Occipital lobe (tissue), 1 donor: ENCODE measurements at regions not wholly inside any gene's neighbourhood (a gene's known extent, or its start where the extent isn't known, plus 50 kb on each side); places are given as distances from the start of the nearest gene placed in this dataset.

Experiments used
- DNase-seq: peaks from one replicate; lab custom pipeline; 2025; lab: John Stamatoyannopoulos, UW

DNA sequence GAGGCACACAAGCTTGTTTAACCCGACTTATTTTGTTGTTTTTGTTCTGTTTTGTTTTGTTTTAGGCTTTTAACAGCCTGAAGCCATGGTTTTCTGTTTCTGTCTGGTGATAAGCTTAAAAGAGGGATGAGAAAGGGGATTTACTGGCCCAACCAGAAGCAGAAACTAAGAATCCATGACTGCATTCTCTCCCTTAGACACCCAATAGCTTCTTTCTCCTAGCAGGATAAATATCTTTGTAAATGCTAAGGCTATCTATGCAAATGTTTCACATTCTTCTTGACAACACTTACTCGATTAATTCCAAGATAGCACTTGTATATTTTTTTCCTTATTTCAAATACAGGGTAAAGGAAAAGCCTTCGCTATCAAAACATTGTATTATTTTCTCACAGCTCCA is 53.7 kb upstream of the SMAD1 start:
- DNase-seq = no peak

DNA sequence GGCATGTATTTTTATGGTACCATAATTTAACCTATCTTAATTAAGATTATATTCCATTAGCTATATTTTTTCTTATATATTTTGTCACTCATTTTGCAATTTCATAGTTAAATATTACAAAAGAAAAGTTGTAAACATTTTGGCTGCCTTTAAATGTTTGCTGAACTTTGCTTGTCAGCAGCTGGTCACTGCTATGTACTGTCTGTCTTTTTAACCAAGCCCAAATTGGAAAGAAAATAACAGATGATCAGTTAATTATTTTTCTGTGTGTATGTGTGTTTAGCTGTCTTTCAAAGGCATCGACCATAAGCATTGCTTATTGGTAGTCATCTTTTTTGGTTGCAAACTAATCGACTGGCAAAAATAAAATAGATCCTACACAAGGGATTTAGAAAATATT is 54.4 kb upstream of the SMAD1 start:
- no peak for DNase-seq

DNA sequence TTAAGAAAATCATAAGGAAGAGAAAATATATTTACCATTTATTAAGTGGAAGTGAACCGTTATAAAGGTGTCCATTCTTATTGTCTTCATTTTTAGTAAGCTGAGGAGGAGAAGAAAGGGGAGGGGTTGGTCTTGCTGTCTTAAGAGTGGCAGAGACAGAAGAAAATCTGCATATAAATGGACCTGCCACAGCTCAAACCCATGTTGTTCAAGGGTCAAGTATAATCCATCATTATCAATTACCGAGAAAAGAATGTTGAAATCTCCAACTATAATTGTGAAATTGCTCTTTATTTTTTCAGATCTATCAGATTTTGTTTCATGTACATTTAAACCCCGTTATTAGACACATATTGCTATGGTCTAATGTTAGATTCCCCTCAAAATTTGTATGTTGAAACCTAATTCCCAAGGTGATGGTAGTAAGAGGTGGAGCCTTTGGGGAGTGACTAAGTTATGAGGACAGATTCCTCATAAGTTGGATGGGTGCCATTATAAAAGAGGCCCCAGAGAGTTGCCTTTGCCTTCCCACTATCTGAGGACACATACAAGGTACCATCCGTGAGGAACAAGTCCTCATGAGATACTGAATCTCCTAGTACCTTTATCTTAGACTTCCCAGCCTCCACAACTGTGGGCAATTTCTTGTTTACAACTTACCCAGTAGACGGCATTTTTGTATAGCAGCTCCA is 58.5 kb upstream of the SMAD1 start:
- no peak for DNase-seq

DNA sequence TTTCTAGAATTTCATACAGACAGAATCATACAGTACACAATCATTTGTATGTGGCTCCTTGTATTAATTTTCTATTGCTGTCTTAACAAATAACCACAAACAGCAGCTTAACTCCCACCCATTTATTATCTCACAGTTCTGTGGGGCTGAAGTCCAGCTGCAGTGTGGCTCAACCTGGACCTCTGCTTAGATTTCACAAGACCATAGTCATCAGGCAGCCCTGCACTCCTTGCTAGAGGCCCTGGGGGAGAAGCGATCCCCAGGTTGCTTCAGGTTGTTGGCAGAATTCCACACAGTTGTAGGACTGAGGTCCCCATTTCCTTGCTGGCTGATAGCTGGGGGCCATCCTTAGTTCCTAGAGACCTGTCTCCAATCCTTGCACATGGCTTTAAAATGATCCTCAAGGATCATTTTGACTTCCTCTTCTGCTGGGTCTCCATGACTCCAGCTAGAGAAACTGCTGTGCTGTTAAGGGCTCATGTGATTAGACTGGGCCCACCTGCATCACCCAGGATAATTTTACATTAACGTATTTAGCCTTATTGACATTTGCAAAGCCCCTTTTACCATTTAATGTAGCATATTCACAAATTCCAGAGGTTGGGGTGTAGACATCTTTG is 60.9 kb upstream of the SMAD1 start:
- no peak for DNase-seq

DNA sequence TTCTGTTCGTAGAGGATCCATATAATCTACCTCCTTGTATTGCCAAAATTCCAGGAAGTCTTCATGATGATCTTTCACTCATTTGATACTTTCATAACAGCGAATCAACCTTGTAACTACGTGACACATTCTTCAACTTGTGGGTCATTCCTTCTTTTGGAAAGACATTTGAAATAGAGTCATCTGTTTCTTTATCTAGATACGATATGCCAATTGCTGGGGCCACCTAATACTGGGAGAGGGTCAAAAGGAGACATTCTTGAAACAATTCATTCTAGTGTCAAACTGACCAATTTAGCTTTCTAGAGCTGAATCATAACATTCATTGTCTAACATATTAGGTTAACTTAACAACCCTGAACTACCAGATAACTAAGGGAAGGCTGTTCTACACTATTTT is 62.9 kb upstream of the SMAD1 start:
- no peak for DNase-seq

DNA sequence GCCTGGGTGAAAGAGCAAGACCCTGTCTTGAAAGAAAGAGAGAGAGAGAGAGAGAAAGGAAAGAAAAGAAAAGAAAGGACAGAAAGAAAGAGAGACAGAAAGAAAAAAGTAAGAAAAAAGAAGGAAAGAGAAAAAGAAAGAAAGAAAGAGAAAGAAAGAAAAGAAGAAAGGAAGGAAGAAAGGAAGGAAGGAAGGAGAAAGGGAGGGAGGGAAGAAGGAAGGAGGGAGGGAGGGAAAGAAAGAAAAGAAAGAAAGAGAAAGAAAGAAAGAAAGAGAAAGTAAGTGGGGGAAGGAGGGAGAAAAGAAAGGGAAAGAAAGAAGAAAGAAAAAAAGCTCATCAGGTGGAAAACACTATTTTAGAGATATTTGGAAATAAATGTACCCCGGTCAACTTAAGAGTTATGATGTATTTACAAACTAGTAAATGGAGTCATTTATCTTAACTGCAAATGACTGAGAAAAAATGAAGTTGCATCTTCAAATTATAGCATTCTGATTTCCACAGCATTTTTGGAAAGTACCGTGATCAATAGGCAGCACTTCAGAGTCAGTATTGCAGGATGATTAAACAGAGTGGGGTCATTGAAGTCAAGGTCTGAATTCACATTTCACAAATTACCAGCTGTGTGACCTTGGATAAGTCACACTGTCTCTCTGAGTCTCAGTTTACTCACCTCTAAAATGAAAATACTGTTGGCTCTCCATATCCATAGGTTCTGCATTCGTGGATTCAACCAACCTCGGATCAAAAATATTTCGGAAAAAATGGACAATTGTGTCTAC is 64.1 kb upstream of the SMAD1 start:
- no peak for DNase-seq

DNA sequence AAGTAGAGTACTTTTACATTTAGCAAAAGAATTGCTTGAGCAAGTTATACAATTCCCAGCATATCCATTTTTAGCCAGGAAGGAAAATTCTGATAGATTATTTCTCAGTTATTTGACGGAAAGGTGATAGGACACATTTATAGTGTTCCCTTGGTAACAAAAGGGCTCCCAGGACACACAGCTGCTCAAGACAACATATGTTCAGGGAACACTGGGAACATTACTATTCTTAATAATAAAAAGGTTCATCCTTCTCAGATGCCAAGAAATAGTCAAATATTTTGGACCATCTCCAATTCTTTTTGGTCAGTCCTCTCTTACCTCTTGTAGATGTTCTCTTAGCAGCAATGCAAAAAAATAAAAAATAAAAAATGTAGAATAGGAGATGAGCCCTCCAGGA is 66.8 kb upstream of the SMAD1 start:
- no peak for DNase-seq

DNA sequence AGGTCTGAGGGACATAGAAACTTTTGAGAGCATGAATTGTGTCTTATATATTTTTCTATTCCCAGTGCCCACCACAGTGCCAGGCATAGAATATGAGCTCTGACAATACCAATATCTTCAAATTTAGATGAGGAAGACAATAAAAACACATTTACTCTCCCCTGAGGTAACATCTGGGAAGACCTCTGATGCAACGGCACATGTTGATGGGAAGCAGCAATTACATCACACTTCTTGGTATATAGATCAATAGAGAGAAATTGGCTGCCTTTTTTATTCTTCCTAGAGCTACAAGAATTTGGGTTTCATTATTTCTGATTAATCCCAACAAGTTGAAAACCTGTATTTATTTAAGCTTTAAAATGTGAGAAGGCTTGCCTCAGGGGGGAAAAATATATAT is 67.4 kb upstream of the SMAD1 start:
- DNase-seq = no peak

DNA sequence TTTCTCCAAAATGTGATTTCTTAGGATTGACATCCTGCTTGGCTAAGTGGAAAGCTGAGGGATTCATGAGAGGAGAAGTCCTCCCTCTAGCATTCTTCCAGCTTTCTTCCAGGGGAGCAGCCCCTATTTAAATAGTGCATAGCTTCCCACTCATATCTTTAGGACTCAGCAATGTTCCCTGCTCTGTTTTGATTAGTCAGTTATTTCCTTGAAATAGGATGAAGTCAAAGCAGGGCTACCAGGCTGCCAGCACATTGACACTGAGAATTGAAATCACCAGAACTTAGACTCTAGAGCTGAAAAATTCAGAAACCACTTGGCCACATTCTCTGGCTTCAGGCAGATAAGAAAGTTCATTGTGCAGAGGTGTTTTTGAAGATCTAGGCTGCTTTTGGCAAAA is 74.7 kb upstream of the SMAD1 start:
- no peak for DNase-seq

DNA sequence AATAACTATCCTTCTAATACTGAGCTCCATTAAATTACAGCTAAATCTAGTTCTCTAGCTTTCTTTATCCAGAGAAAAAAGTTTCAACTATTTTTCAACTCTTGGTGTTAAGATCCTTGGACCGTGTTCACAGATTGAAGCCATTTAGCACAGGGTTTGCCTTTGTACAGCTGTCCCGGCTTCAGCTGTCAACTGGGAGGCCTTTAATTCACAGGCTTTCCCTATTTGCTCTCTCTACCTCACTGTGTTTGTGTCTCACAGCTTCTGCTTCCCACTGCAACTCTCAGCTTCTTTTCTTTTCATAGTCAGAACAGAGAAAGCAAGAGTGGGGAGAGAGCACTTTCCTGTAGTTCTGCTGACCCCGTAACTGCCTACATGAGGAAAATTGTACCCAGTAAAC is 76.9 kb upstream of the SMAD1 start:
- DNase-seq = no peak

DNA sequence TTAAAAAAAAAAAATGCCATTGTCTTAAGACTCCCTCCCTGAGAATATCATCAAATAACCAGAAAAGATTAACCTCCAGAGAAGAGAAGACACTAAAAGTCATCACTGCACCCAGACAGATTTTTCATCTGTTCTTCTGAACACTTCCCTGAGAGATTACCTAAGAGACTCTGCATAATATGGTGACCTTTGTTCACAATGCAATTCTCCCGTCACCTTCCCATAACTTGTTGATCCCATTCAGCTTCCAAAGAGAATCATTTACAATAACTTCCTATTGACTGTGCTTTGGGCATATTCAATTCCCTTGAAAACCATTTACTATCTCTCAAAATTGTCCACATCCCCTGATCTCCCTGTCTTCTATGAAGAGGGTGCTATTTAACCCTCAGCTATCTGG is 85.1 kb upstream of the SMAD1 start:
- DNase-seq = no peak

DNA sequence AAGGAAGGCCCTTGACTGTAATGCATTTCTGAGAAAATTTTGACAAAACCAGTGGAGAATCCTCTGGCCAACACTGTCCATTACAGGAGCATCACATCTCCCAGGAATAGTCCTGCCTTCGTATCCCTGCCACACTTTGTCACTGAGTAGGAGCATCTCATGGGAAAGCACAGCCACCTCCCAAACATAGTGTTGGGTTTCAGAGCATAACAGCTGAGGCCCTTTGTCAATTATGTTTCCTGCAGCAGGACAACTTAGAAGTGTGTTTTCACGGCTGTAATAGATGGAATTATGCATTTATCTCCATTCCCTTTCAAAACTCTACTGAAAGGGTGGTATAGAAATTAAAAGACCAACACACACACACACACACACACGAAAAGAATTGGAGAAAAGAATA is 91.1 kb upstream of the SMAD1 start:
- DNase-seq = no peak

DNA sequence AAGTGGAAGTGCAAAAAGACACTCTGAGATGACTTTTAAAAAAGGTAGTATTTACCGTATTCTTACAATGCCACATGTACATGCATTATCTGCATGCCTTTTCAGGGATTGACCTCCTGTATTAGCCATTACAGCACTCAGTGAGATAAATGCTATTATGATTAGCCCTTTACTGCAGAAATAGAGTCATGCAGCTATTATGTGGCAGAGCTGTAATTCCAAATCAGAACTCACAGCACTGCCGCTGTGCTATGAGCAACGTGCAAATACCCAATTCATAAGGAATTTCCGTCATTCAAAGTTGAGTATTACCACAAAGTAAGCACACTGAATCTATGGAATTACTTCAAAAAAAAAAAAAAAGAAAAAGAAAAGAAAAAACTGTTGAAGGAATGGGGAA is 92.1 kb upstream of the SMAD1 start:
- no peak for DNase-seq

DNA sequence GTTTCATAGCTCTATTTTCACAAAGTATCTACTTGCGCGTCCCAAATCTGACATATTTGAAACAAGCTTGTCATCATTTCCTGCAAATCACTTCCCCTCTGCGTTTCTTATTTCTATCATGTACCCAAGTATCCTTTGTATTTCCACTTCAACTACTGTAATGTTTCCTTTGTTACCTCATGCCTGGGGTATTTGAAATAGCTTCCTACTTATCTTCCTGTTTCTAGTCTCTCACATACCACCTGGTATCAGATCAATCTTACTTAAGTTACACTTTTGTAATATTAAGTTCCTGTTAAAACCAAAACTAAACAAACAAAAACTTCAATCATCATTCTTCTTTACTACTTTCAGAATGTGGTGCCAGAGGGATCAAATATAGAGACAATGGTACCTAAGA is 93.6 kb upstream of the SMAD1 start:
- no peak for DNase-seq

DNA sequence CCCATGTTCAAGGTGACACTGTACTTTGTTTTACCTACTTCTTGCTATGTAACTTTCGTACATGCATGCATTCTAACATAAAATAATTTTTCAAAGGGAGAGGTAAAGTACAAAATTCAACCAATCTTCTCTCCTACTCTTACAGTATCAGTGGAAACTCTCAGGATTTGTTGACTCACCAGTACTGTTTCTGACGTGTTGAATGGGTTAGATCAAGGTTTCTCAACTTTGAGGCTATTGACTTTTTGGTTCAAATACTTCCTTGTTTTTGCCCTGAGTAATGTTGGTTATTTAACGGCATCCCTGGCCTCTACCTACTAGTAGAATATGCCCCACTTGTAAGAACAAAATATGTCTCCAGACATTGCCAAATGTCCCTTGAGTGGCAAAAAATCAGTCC is 94.6 kb upstream of the SMAD1 start:
- DNase-seq = no peak

DNA sequence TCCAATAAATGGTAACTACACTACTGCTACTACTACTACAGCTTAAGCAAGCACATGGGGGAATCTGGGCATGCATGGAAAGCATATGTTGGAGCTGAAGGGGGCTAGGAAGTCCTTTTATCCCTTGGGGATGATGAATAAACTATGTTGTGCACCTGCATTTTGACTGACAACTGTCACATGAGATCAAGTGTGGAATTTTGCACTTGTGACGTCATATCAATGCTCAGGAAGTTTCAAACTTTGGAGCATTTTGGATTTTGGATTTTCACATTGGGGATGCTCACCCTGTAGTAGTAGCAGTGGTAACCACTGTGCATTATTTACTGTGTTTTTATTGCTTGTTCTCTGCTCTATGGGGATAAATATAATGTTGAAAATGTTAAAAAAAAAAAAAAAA is 100.5 kb upstream of the SMAD1 start:
- DNase-seq = no peak

DNA sequence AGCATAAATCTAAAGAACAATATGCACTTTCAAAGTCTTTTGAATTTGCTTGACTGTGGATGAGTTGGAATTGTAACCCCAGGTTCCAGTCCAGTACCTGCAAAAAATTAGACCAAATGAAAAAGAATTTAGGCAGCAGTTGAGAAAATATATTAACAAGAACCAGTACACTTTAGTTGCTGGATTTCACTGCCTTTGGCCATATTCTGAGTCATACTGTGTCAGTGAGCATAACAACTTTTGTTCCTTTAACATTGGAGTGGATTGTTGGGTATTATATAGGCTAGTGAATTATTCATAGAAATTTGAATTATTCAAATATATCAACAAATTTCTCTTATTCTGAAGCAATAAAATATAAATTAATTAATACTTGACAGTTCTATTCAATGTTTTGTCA is 101.5 kb upstream of the SMAD1 start:
- no peak for DNase-seq

DNA sequence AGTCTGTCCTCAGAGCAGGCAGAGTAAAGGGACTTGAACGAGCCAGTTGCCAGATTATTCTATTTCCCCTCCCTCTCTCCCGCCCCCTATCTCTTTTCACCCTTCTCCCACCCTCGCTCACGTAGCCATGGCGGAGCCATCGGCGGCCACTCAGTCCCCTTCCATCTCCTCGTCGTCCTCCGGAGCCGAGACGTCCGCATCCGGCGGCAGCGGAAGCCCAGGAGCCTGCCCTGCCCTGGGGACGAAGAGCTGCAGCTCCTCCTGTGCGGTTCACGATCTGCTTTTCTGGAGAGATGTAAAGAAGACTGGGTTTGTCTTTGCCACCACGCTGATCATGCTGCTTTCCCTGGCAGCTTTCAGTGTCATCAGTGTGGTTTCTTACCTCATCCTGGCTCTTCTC is 106.2 kb upstream of the SMAD1 start:
- DNase-seq = no peak

DNA sequence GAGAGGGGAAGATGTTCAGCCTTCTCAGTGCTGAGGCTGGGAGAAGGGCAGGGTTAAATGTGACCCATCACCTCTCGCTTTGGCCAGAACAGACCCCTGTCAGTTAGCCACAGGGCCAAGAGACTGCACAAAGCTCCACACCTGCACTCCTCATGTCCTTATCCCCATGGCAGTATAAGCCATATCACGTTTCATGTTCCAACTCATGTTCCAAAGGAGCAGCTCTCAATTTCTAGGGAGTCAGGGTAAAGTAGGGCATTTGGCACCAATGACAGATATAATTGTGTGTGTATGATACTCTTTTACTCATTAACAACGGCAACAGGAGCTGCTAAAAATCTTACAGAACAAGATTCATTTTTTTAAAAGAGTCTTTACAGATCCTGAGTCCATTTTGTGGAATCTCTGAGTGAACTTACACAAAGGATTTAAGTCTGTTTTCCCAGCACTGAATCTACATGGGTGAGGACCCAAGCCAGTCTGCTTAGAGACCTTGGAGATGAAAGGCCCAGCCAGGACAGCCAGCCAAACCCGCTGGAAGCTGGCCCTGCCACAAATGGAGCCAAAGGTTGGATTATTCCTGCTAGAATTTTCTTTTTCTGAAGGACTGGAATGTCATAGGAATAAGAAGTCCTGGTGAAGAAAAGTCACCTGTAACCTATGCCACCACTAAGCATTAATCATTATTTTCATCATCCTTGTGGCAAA is 129.1 kb upstream of the SMAD1 start:
- DNase-seq = no peak

DNA sequence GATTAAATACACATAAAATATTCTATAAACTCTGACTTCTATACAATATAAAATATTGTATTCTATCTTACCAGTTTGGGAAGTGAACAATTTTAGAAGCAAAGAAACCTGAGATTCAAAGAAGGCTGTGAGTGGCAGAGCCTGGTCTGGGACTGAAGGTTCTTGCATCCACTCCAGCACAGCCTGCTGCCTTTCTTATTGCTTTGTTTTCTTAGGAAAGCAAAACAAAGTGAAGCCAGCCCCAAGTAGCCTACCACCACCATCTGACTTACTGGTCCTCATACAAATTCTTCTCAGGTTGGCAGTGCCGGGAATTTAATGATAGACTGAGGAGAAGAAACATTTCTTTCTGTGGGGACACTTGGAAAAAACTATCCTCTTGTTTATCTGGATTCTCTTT is 129.7 kb upstream of the SMAD1 start:
- DNase-seq = no peak

DNA sequence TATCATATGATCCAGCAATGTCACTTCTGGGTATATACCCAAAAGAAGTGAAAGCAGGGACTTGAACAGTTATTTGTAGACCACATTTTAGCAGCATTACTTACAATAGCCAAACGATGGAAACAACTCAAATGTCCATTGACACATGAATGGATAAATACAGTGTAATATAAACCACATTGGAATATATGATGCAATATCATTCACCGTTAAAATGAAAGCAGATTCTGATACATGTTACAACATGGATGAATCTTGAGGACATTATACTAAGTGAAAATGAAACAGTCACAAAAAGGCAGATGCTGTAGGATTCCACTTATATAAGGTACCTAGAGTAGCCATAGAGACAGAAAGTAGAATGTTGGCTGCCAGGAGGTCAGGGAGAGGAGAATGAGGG is 130.5 kb upstream of the SMAD1 start:
- no peak for DNase-seq

DNA sequence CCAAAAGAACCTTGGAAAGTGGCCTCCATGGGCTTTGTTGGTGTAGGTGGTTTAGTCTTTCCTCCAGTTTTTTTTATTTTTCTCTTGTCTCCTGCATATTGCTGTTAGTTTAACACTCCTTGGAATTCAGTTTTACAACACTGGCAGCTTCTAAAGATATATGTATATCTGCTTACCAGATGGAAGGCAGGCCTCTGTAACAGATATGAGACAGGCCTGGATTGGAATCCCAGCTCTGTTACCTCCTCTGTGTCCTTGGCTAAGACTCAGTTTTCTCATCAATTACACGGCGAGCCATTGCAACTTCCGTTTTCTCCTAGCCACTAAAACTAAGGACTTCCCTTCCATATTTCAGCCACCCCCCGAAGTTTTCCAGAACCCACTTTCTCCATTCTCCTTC is 133.4 kb upstream of the SMAD1 start:
- DNase-seq = no peak
